NOMO-1 treated with dmso at 0.1 percent for 144 hours (cell line): ENCODE measurements at regions not wholly inside any gene's neighbourhood (a gene's known extent, or its start where the extent isn't known, plus 50 kb on each side); places are given as distances from the start of the nearest gene placed in this dataset.

ENCODE experiments used
- DNase-seq: peaks from one replicate; lab custom pipeline; 2025; ENCODE audit not compliant: unreplicated experiment; lab: John Stamatoyannopoulos, UW

DNA sequence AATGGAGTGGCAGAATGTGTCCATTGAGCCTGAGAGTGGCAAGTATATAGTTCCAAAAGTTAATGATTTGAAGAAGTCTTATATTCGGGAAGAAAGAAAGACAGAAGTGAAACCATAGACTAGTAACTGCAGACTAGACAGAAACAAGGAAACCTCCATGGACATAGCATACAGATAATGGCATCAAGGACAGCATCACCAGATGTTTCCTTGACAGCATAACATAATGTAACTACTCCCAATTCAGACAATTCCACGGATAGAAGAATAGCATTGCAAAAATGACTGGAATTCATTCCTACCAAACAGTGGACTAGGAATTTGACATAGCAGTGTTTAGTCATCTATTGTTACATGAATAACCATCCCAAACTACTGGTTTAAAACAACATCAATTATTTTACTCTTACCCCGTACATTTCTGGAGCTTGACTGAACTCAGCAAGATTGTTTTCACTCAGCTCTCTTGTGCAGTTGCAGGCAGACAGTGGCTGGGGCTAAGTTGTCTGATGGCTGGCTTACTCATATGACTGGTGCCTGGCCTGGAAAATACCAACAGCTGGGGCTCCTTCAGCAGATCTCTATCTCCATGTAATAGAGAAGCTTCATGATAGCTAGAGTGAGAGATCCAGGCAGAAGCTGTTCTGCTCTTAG lies 109.7 kb upstream of the GADL1 start:
- DNase-seq = no peak

DNA sequence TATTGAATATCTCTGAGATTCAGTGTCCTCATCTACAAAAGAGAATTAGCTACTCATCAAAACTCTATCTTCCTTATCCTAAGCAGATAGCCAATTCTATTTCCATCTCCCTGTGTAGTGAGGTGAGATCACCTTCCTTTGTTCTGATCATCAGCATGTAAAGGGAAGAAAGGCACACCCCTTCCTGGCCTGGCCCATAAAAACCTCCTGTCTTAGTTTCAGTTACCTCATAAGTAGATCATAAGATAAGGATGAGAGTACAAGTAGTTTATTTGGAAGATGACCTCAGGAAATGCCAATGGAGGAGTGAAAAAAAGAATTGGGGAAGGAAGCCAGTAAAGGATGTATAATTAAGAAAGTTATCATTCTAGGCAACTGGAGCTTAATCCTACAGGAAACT lies 114.5 kb upstream of the GADL1 start:
- no peak for DNase-seq

DNA sequence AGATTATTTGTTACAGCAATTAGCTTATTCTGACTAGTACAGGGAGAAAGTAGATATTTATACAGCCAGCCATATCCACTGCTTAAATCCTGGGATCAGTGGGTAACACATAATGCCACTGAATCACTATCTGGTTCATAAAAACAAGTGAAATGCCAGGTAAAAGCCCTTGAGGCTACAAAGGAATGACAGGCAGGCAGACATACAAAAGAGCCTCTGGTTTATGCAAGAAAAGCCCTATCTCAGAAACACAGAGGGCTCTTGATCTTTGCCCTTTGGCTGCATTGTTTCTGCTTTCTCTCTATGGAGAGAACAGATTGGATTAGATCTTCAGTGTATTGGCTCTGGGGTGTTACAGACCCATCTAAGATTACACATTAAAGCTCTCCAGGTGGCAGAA lies 115.4 kb upstream of the GADL1 start:
- no peak for DNase-seq

DNA sequence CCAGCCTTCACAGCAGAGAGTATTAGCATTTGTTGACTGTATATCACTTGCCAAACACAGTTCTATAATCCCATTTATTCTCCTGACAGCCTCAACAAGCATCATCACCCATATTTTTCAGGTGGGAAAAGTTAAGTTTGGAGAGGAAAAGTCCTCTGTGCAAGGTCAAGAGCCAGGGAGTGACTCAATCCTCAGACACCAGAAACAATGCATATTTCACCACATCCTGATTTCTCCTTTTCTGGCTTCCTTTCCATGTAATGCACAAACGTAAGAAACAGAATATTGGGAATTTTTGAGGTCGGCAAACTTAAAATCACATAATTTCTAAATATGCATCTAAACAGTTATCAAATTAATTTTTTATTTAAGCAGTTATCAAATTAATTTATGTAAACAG lies 116.0 kb upstream of the GADL1 start:
- DNase-seq = no peak

DNA sequence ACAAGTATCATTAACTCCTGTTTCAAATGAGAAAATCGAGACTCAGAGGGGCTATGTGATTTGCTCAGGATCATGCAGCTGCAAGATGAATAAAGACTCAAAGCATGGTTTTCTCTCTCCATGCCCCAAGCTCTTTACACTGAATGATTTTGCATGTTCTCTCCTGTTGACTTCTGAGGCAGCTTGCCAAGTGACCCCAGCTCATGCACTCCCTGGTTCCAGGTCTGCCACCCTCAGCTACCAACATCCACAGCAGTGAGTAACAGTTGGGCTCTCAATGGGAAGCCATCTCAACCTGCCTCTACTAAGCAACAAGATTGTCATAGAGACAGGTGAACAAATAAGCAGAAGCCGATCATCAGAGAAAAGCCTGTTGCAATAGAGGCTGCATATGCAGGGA lies 116.9 kb upstream of the GADL1 start:
- no peak for DNase-seq

DNA sequence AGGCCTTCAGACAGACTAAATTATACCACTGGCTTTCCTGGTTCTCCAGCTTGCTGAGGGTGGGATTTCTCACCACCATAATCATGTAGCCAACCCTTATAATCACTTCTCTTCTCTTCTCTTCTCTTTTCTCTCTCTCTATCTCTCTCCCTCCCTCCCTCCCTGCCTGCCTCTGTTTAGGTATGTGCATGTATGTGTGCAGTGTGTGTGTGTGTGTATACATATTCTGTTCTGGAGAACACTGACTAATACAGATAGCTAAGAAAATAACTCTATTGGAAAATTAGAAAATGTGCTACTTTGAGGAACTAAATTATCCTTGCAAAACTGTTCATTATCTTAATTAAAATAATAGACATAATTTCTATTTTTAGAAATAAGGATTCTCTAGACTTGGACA lies 118.6 kb upstream of the GADL1 start:
- DNase-seq = no peak

DNA sequence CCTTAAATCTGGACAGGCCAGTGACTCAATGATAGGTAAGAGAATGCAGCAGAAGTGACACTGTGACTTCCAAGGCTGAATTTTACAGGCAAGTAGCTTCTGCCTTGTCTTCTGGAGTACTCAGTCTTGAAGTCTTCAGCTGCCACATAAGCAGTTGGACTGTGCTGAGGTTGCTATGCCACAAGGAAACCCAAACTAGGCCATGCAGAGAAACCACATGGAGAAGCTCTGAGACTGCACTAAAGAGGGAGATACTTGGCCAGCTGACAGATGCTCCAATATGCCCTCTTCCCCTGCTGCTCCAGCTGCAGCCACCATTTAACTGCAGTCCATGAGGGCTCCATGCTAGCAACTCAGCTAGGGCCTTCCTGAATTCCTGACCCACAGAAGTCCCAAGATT lies 119.4 kb upstream of the GADL1 start:
- DNase-seq = no peak

DNA sequence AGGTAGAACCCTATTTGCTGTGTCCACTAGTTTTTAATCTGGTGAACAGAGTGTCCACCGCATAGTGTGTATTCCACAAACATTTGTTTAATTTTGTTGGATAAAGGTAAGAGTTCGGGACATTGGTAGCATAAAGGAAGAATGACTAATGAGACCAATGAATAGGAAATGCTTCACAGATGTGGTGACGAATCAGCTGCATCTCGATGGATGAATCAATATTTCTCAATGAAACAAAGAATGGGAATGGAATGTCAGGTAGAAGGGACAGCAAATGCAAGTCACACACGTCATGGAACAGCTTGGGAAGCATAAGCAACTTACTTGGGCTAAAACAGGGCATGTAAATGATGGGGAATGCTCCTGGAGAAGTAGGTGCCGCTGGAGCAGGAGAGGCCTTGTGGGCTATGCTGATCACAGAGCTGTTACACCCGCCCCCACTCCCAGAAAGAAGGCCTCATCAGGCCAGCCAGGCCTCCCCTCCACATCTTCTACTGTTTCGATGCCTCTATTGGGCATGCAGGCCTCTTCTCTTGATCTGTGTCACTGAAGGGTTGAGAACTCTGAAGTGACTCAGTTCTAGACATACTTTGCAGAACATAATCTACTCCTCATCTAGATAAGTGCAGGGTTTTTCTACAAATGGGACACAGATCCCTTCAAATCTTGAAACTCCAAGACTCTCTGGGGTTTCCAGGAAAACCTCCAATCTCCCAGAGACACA lies 120.0 kb upstream of the GADL1 start:
- DNase-seq = no peak

DNA sequence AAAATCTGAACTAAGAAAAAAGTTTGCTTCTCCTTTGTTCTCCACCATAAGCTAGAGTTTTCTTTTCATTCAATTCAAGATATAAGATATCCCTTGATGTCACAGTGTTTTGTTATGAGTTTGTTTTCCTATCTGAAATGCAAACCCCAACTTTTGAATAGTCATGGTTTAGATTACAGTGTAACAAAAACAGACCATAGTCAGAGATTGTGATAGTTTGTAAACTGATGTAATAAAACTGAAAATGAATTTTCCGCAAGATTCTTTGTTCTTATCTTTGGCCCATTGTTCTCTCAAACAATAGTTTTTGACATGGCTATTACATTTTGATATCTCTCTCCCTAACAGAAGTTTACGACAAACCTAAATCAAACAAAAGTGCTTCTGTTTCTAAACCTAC lies 121.7 kb upstream of the GADL1 start:
- no peak for DNase-seq

DNA sequence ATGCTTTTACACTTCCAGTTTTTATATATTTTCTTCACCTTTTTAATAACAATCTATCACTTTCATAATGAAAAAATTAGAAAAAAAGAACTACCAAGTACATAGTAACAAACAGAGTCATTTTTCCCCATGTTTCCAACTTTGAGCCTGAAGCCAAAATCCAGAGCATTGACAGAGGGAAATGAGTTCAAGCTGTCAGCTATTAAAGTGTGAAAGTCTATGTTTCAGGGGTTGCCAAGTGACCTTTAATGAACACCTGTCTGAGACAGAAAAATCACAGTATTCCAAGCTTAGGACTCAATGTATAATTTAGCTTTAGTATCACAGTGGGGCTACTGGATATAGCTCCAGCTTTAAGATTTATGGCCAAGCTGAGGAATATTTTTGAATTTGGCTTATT lies 128.3 kb upstream of the GADL1 start:
- DNase-seq = no peak

DNA sequence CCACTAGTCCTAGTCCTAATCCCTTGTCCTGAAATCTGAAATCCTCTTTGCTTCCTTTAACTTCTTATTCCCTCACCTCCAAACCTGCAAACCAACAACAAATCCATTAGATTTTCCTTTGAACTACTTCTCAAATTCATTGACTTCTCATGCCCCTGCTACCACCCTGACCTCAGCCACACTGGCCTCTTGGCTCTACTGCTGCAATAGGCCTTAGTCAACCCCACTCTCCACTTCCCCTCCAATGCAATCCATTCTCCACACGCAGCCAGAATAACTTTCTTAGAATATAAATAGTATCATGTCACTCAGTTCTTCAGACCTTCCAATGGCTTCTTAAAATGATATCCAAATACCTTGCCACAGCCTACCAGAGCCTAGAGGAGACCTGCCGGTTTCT lies 131.1 kb upstream of the GADL1 start:
- peak; percentile 55 for DNase-seq

DNA sequence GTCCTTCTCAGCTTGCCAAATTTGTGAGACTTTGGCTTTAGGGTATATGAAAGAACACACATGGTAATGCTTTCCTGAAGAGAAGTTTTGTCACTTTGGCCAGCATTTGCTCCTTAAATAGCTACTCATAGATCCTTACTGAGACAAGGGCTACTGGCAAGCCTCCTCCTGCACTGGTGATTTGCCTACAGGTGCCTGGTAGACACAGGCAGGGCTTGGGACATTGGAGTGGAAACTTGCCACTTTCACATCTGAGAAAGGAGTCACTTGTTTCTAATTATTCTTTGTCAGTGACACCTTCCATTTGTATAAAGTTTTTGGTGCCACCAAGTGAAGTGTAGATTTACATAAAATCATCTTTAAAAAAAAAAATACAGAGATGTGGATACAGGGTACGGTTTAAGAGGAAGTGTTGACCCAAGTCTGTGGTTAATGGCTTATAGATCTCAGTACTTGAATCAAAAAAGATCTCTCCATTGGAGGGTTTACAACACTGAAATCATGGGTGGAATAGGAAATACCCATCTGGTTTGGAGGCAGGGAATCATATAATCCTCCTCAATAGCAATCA lies 132.8 kb upstream of the GADL1 start:
- no peak for DNase-seq

DNA sequence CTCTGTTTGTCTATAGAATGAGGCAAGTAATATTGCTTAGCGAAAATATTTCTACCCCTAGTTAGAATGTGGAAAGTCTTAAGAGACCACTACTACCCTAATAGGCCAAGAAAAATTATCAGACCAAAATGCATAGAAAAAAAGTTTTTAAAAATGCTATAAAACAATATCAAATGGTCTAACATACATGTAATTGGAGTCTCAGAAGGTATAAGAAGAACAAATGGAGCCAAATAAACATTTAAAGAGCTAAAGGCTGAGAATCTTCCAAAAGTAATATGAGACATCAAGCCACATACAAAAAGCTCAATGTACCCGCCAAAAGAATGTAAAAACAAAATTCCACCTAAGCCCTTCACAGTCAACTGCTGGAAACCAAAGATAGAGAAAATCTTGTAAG lies 133.5 kb upstream of the GADL1 start:
- DNase-seq = no peak

DNA sequence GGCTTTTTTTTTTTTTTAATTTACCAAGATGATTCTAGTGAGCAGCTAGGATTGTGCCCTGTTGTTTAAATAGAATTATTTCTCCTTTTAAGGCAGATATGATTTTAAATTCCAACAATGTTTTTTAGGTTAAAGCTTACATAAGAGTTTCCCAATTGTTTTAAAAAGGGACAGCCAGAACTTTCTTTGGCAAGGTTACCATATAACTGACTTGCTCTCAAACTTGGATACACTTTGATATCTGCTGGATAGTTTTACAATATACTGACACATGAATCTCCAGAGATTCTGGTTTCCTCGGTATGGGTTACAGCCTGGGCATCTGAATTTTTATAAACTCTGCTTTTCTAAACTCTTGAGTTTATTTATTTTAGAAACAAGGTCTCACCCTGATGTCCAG lies 134.3 kb upstream of the GADL1 start:
- no peak for DNase-seq

DNA sequence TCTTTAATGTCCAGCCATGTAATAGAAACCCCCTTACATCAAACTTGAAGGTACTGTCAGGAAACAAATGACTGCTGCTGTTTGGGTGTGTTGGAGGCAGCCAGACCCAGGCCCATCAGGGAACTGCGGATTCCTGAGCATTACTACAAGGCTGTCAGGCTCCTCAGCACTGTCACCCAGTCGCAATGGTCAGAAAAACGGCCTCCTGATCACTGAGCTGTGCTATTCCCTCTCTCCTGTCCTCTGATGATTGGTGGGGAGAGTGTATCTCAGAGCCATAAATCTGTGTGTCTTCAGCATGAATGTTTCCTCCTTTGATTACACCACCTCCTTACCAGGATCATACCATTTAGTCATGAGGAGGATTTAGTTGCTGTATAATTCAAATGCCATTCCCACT lies 135.2 kb upstream of the GADL1 start:
- DNase-seq = no peak

DNA sequence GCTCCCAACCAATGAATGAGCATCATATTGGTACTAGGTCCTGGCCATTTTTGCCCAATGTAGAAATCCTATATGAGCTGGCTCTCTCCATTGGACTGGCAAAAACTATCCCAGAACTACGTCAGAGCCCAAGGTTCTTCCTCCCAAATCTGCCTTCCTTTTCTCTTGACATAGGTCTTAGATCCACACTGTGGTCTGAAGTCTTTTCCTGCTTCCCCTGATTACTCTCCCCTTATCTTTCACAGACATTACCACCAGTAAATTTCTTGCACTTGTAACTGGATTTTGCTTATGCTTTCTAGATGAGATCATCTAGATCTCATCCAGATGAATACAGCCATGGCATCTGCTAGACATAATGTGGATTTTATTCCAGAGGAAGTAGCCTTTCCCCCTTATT lies 141.2 kb upstream of the GADL1 start:
- DNase-seq = no peak

DNA sequence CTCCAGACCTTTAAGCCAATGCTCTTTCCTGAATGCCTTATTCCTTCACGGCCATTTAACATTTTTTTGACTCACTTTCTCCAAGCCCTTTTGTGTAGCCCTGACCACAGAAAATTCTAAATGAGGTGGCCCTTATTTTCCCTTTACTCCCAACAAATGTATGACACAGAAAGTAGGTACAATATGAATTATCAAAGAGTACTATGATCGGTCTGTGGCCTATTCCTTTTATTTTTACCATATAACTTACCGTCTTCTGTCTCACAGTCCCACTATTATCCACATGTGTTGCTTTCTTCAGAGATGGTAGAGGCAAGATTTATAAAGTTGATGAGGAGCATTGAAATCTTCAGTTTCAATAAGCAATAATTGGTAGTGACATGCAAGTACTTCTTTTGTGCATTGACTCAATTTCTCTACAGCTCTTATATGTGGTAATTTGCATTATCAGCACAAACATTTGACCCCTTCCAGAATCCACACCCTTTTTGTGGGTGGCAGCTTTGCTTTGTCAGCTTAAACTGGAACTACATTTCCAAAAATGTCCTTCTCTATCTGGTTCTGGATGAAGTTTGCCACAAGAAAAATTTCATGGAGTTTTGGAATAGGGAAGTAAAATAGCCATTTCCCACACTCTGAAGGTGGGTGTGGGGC lies 143.8 kb upstream of the GADL1 start:
- DNase-seq = no peak

DNA sequence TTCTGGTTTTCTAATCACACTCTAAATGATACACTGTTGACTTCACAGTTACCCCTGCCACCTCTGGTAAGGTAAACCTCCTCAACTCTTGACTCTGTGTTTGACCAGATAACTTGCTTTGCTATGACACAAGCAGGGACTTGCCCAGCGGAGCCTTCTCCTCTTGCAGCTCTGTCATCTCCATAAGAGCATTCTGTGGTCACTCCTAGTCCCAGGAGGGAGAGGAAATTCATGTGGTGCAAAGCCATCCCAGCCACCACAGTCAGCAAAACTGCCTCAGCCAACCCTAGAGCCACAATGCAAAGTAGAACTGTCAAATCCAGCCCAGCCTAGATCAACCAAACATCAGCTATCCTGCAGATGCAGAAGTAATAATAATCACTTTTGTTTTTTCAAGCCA lies 144.7 kb upstream of the GADL1 start:
- no peak for DNase-seq

DNA sequence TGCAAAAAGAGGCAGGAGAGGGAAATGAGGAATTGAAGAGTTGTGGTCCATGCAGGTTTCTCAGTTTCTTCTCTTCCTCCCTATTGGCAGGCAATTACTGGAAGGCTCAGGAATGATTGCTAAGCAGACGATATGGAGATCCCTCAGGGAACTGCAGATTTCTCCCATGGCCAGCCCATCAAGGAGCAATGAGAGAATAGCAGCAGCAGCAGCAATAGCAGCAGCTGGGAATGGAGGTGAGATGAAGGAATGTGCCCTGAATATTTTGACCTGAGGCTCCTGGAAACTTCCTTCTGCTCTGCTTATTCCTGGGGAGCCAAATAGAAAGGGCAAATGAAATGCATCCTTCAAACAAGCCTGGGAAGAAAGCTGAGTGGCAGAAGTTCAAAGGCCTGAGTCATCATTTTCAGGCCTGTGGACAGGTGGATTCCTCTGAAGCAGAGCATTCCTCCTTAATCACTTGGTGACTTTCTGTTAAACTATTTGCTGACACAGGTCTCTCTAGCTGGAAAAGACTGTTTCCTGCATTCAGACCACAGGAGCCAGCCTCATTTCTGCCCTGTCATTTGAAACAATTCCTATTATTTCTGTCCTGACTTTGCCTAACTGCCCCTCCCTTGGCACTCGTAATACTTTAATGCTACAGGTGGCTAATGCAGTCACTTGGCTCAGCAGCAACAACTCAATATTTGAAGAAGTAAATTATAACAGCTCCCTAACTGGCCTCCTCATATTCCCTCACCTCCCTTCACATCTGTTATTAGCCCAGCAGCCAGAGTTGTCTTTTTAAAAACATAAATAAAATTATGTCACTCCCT lies 146.9 kb upstream of the GADL1 start:
- DNase-seq = no peak

DNA sequence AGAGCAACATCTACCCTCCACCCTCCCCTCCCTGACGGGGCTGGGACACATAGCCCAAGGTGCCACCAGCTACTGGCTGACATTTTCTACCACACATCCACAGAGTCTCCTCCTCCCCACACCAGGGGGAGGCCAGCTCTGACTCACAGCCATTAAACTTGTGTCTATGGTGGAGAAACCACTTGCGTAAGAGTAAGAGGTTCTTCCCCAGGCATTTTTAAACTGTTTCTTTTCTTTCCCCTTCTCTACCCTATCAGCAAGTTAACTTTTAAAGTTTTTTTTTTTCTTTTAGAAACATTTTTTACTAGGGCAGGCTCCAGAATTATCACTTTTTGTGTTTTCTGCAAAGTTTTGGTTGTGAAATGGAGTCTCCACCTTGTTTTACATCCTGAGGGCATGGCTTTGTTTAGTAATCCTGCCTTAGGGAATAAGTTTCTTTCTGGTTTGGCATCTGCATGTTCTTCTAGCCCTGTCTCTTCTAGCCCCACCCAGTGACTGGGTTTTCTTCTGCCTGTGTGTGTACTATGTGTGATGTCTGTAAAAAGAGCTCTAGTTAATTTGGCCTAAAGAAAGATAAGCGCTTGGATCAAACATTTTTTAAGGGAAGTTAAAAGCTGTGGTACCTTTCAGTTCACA lies 148.8 kb upstream of the GADL1 start:
- peak; percentile 80 for DNase-seq

DNA sequence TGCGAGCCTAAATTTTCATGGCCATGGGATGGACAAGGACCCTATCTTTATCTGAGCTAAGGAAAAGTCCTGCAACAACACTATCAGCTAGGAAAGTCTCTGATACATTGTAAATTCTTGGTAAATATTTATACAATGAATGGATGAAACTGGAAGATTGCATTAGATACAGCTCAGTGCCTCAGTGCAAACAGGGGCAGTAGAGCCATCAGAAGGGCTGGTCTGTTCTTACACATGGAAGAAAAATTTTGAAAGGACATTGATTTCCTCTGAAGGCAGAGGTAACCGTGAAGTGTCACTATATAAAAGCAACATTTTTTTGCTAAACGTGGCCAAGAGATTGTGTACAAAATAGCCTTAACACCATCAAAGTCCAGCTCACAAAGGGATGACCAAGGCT lies 153.2 kb upstream of the GADL1 start:
- DNase-seq = no peak
